ENCODE measurements at regions not wholly inside any gene's neighbourhood (a gene's known extent, or its start where the extent isn't known, plus 50 kb on each side); places are given as distances from the start of the nearest gene placed in this dataset.
"Not testable (repeated sequence)": the region's sequence is repeated elsewhere in the genome, so short reads cannot be mapped to it uniquely, and the experiment has no call there.

GRCh38 chr9:3735251-3735650, 209.4 kb upstream of the RFX3 start:
- WGBS (ENCODE audit: low lambda C conversion rate), result 13% methylated on average over 4 of the region's 4 CpGs
- no TSS peak for BruUV-seq (replicated peaks)
- H3K9ac ChIP-seq (ENCODE audit: insufficient read depth, low read depth, low read length), result no peak overlapping the region
- no peaks in the 10 kb centered on the region for H3K27me3 ChIP-seq (ENCODE audit: control insufficient read depth in 1 of 2, insufficient read depth in 2 of 2, low read length in 2 of 2)
- ChIA-PET CTCF (ENCODE audit: low intra/inter-chr PET ratio, low total read pairs) (no interaction called here), POLR2A (no interaction called here)
- in situ Hi-C loops (cut with HindIII; ENCODE audit: extremely low pct_ligation_motif_present, low pct_unique_long_range_greater_than_20kb), result loop anchor here (10.0 kb wide), 1 partner anchor 600 kb away; no protein-coding TSS in a partner anchor
- TF ChIP-seq FOXA3 (CRISPR knock-in tag; IDR thresholded peaks at IDR 0.05) (no peak), ZNF382 (CRISPR knock-in tag; IDR thresholded peaks at IDR 0.05; ENCODE audit: borderline replicate concordance) (no peak), ZNF234 (CRISPR knock-in tag; conservative IDR thresholded peaks at IDR 0.05) (no peak), ZNF672 (CRISPR knock-in tag; IDR thresholded peaks at IDR 0.05) (no peak), HOXA5 (CRISPR knock-in tag; IDR thresholded peaks at IDR 0.05) (no peak), ZNF30 (CRISPR knock-in tag; IDR thresholded peaks at IDR 0.05) (no peak), TEAD3 (CRISPR knock-in tag; optimal IDR thresholded peaks at IDR 0.05; ENCODE audit: borderline replicate concordance) (no peak), CBX5 (CRISPR knock-in tag; IDR thresholded peaks at IDR 0.05; ENCODE audit: borderline replicate concordance) (no peak), ZNF251 (CRISPR knock-in tag; IDR thresholded peaks at IDR 0.05) (no peak)
- TF ChIP-seq, protein P1, sequence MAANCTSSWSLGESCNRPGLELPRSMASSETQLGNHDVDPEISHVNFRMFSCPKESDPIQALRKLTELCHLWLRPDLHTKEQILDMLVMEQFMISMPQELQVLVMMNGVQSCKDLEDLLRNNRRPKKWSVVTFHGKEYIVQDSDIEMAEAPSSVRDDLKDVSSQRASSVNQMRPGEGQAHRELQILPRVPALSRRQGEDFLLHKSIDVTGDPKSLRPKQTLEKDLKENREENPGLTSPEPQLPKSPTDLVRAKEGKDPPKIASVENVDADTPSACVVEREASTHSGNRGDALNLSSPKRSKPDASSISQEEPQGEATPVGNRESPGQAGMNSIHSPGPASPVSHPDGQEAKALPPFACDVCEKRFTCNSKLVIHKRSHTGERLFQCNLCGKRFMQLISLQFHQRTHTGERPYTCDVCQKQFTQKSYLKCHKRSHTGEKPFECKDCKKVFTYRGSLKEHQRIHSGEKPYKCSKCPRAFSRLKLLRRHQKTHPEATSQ (CRISPR knock-in tag; IDR thresholded peaks at IDR 0.05; ENCODE audit: borderline replicate concordance), result no peak
- FAIRE-seq, result no peak
- H3K4me3 ChIP-seq (replicated peaks in 1 of 3; ENCODE audit: insufficient read depth in 1 of 3, low read depth in 2 of 3, low read length in 3 of 3), result no peak overlapping the region
- H3K4me2 ChIP-seq (ENCODE audit: low read depth, low read length), result no peak overlapping the region
- no peak for ATAC-seq
- H3K27ac ChIP-seq (ENCODE audit: extremely low read length, insufficient read depth, low read length), result no peak overlapping the region
- H3K9me3 ChIP-seq (ENCODE audit: low read length), result no peaks in the 10 kb centered on the region
- DNase-seq (ENCODE audit: low spot score), result no peak
- no peaks in the 10 kb centered on the region for H4K20me1 ChIP-seq (ENCODE audit: insufficient read depth, low read length)
- no peaks in the 10 kb centered on the region for H3K4me1 ChIP-seq (ENCODE audit: insufficient read depth, low read length)
- H3K36me3 ChIP-seq (replicated peaks in 1 of 2; ENCODE audit: control insufficient read depth in 1 of 2, insufficient read depth in 2 of 2, low read length in 2 of 2), result no peaks in the 10 kb centered on the region
- intact Hi-C loops (cut with micrococcal nuclease; ENCODE audit: unreplicated experiment), result loop anchor here (10.0 kb wide), 1 partner anchor 270 kb away; no protein-coding TSS in a partner anchor
- no peak overlapping the region for H2AFZ ChIP-seq (ENCODE audit: low read length)
- H3K79me2 ChIP-seq (ENCODE audit: insufficient read depth, low read length), result no peaks in the 10 kb centered on the region

DNA sequence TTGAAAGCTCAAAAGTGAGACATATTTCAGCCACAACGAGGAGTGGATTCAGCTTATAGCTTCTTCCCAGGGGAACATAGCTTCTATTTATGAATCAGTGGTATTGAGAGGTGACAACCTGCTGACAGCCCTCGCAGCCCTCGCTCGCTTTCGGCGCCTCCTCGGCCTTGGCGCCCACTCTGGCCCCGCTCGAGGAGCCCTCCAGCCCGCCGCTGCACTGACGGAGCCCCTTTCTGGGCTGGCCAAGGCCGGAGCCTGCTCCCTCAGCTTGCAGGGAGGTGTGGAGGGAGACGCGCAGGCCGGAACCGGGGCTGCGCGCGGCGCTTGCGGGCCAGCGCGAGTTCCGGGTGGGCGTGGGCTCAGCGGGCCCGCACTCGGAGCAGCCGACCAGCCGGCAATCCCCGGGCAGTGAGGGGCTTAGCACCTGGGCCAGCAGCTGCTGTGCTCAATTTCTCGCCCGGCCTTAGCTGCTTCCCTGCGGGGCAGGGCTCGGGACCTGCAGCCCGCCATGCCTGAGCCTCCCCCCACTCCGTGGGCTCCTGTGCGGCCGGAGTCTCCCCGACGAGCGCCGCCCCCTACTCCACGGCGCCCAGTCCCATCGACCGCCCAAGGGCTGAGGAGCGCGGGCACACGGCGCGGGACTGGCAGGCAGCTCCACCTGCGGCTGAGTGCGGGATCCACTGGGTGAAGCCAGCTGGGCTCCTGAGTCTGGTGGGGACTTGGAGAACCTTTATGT, 207.9 kb upstream of the RFX3 start:
- H2AFZ ChIP-seq (ENCODE audit: low read length); H3K4me1 ChIP-seq (ENCODE audit: insufficient read depth, low read length); H3K9ac ChIP-seq (ENCODE audit: insufficient read depth, low read depth, low read length); H3K27me3 ChIP-seq (ENCODE audit: control insufficient read depth in 1 of 2, insufficient read depth in 2 of 2, low read length in 2 of 2); H3K27ac ChIP-seq (ENCODE audit: extremely low read length, insufficient read depth, low read length); POLR2A ChIA-PET; H4K20me1 ChIP-seq (ENCODE audit: insufficient read depth, low read length); H3K79me2 ChIP-seq (ENCODE audit: insufficient read depth, low read length); DNase-seq (ENCODE audit: low spot score); BruUV-seq (replicated peaks); H3K4me3 ChIP-seq (replicated peaks in 1 of 3; ENCODE audit: insufficient read depth in 1 of 3, low read depth in 2 of 3, low read length in 3 of 3); H3K4me2 ChIP-seq (ENCODE audit: low read depth, low read length); H3K9me3 ChIP-seq (ENCODE audit: low read length); ATAC-seq; H3K36me3 ChIP-seq (replicated peaks in 1 of 2; ENCODE audit: control insufficient read depth in 1 of 2, insufficient read depth in 2 of 2, low read length in 2 of 2); FAIRE-seq: not testable (repeated sequence)
- WGBS (ENCODE audit: low lambda C conversion rate), result 92% methylated on average over 41 of the region's 56 CpGs
- in situ Hi-C loops (cut with HindIII; ENCODE audit: extremely low pct_ligation_motif_present, low pct_unique_long_range_greater_than_20kb) (loop anchor here (5.0 to 10.0 kb wide), 2 partner anchors 384 to 601 kb away; no protein-coding TSS in a partner anchor), intact Hi-C loops (cut with micrococcal nuclease; ENCODE audit: unreplicated experiment) (loop anchor here (2.0 to 10.0 kb wide), 2 partner anchors 271 to 641 kb away; no protein-coding TSS in a partner anchor)
- CTCF ChIA-PET (ENCODE audit: low intra/inter-chr PET ratio, low total read pairs), result interaction anchor here (1.4 to 2.0 kb wide), 2 partner anchors 384 to 633 kb away, joined by 8 to 12 read pairs; no protein-coding TSS in a partner anchor

All from HepG2 (cell line).